Tibial nerve (tissue), 4 donors: ENCODE measurements at regions not wholly inside any gene's neighbourhood (a gene's known extent, or its start where the extent isn't known, plus 50 kb on each side); places are given as distances from the start of the nearest gene placed in this dataset.

Experiments
- DNase-seq, 2 donors: peaks; one replicate each; pipeline ENCODE4 v3.0.0-alpha.2; 2019; ENCODE audit warnings: low spot score in 2 of 2
- H3K27ac ChIP-seq, 4 donors: fragments of 200-600 bp; sonication (generic) in 3 of 4; one replicate each; pipeline ENCODE4 v1.5.1; 2017 to 2019; ENCODE audit warnings: mild to moderate bottlenecking in 1 of 4
- H3K27me3 ChIP-seq, 2 donors: fragments of 200-600 bp; sonication (generic) in 1 of 2; one replicate each; pipeline versions ENCODE4 v1.5.1 to v1.6.0; 2017 to 2019
- H3K36me3 ChIP-seq, 3 donors: fragments of 200-600 bp; sonication (generic); one replicate each; pipeline ENCODE4 v1.5.1; 2018 to 2019
- H3K4me1 ChIP-seq, 4 donors: fragments of 200-600 bp; sonication (generic) in 3 of 4; one replicate each; pipeline ENCODE4 v1.5.1; 2017 to 2019
- H3K4me3 ChIP-seq, 4 donors: fragments of 200-600 bp; sonication (generic) in 3 of 4; one replicate each; pipeline ENCODE4 v1.5.1; 2017 to 2019; ENCODE audit warnings: mild to moderate bottlenecking in 1 of 4, moderate library complexity in 1 of 4
- H3K9me3 ChIP-seq, 4 donors: fragments of 200-600 bp; sonication (generic) in 3 of 4; one replicate each; pipeline ENCODE4 v1.5.1; 2017 to 2019
- EP300 ChIP-seq, 2 donors: sonication (generic); formaldehyde crosslinking; IDR thresholded peaks; one replicate each; pipeline ENCODE4 v1.6.1; 2017; ENCODE audit warnings: antibody characterized with exemption in 2 of 2, mild to moderate bottlenecking in 1 of 2
- POLR2A ChIP-seq, 2 donors: fragments of 450-650 bp; IDR thresholded peaks; one replicate each; pipeline ENCODE4 v1.6.1; 2017; ENCODE audit warnings: antibody characterized with exemption in 2 of 2, mild to moderate bottlenecking in 2 of 2, moderate library complexity in 2 of 2
- WGBS, 2 donors: methylation state at CpG; one replicate each; pipeline ENCODE4 v1.1.5; 2018; 5-methylcytosine and 5-hydroxymethylcytosine counted together
- TF ChIP-seq, protein P1 (sequence below), 5 experiments: fragments of 200-600 bp in 3 of 5; fragments of 450-650 bp in 2 of 5; sonication (generic) in 3 of 5; IDR thresholded peaks; one replicate each; pipeline ENCODE4 v1.5.1; 2016 to 2019; ENCODE audit warnings: antibody characterized with exemption in 5 of 5, mild to moderate bottlenecking in 3 of 5, moderate library complexity in 2 of 5

DNA sequence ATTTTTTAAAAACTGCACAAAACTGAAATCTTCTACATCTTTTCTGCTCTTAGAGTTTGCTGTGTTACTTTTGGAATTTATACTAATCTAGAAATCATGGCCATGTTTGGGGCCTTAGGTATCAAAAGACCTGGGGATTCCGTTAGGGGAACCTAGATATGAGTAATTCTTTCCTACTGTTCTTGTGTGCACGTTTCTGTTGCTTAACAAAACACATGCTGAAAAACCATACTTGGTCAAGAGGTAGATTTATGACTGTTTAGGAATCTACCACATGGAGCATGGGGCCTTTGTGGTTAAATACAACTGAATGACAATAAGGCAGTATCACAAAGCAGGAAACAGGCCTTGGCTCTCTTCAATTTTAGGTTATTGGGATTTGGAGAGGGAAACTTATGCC lies 291.9 kb upstream of the USP25 start:
- no peak for DNase-seq
- Histone ChIP-seq H3K4me1 (peaks cover 0 to 22% (median 7%) of the 10 kb centered on the region in 4 donors), H3K27me3 (no peaks in the 10 kb centered on the region), H3K36me3 (no peaks in the 10 kb centered on the region), H3K4me3 (no peak overlapping the region), H3K9me3 (no peaks in the 10 kb centered on the region), H3K27ac (no peak overlapping the region)
- 33 to 35% methylated on average over 2 of the region's 2 CpGs for WGBS, 2 donors
- TF ChIP-seq POLR2A (IDR thresholded peaks at IDR 0.05), result no peak
- TF ChIP-seq EP300 (IDR thresholded peaks at IDR 0.05), result no peak
- TF ChIP-seq, protein P1, sequence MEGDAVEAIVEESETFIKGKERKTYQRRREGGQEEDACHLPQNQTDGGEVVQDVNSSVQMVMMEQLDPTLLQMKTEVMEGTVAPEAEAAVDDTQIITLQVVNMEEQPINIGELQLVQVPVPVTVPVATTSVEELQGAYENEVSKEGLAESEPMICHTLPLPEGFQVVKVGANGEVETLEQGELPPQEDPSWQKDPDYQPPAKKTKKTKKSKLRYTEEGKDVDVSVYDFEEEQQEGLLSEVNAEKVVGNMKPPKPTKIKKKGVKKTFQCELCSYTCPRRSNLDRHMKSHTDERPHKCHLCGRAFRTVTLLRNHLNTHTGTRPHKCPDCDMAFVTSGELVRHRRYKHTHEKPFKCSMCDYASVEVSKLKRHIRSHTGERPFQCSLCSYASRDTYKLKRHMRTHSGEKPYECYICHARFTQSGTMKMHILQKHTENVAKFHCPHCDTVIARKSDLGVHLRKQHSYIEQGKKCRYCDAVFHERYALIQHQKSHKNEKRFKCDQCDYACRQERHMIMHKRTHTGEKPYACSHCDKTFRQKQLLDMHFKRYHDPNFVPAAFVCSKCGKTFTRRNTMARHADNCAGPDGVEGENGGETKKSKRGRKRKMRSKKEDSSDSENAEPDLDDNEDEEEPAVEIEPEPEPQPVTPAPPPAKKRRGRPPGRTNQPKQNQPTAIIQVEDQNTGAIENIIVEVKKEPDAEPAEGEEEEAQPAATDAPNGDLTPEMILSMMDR (IDR thresholded peaks at IDR 0.05), result no peak

DNA sequence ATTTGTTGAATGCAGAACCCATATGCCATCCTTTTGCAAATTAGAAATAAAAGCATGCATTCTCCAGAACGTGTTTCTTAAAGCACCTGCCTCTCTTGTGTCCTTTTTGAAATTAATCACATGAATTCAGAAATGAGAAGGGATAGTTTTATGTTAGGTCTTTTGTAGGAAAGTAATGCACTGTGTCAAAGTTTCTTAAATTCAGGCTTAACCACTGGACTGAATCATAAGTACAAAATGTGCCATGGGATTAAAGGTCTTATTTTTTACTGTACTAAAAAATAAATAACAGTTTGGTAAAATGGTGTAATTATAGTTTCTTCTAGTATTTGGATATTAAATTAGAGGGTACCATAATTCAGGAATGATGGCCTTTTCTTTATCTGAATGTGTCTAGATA lies 290.1 kb upstream of the USP25 start:
- H3K4me3 ChIP-seq, result no peak overlapping the region
- H3K4me1 ChIP-seq, result peaks cover 0 to 39% (median 20%) of the 10 kb centered on the region in 4 donors
- 42 to 50% methylated on average over 1 of the region's 1 CpG for WGBS, 2 donors

DNA sequence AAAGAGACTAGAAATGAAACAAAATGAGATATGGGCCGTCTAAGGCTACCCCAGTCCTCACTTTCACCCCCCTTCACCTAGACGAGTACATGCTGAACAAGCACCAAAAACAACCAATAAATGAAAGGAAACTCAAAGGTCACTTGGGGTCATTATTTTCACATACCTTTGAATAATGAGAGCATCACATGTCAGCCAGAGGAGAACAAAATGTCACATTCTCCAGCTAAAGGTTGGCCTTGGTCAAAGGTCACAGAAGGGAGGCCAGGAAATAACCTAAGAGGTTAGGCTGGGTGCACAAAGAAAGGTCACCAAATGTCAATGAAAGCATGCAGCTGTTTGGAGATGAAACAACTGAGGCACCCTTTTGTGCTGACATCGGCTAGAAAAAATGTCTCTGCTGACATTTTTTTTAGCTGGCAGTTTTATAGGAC lies 288.7 kb upstream of the USP25 start:
- WGBS, 2 donors, result 12 to 14% methylated on average over 3 of the region's 3 CpGs
- Histone ChIP-seq H3K4me1 (peaks cover 0 to 39% (median 20%) of the 10 kb centered on the region in 4 donors), H3K9me3 (no peaks in the 10 kb centered on the region), H3K36me3 (no peaks in the 10 kb centered on the region), H3K27ac (no peak overlapping the region), H3K27me3 (no peaks in the 10 kb centered on the region), H3K4me3 (no peak overlapping the region)
- no peak for TF ChIP-seq POLR2A (IDR thresholded peaks at IDR 0.05)
- TF ChIP-seq EP300 (IDR thresholded peaks at IDR 0.05), result no peak
- TF ChIP-seq, protein P1 (IDR thresholded peaks at IDR 0.05), result no peak
- no peak for DNase-seq

More for the DNA sequence above, 290.1 kb upstream of the USP25 start:
- TF ChIP-seq POLR2A (IDR thresholded peaks at IDR 0.05) (no peak), EP300 (IDR thresholded peaks at IDR 0.05) (no peak)
- TF ChIP-seq, protein P1 (IDR thresholded peaks at IDR 0.05), result no peak
- Histone ChIP-seq H3K27ac (no peak overlapping the region), H3K36me3 (no peaks in the 10 kb centered on the region), H3K9me3 (no peaks in the 10 kb centered on the region), H3K27me3 (no peaks in the 10 kb centered on the region)
- DNase-seq, result no peak

DNA sequence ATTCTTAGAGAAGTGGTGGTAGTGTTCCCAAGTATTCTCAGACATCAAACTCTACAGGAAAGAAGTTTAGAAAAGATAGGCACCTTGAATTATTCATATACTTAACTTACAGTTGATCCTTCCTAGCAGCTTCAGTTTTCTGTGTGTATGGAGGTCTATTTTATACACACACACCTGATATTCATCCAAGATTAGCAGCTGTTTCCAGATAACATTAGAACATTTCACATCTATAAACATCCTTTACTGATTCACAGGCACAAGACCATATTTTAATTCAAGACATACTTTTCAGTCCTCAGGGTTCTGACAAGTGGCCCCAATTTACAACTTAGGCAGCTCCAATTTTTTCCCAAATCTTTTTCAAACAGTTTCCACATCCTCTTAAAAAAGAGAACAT lies 287.8 kb upstream of the USP25 start:
- Histone ChIP-seq H3K4me3 (no peak overlapping the region), H3K9me3 (no peaks in the 10 kb centered on the region), H3K4me1 (peaks cover 0 to 39% (median 20%) of the 10 kb centered on the region in 4 donors), H3K27ac (no peak overlapping the region), H3K27me3 (no peaks in the 10 kb centered on the region), H3K36me3 (no peaks in the 10 kb centered on the region)
- TF ChIP-seq EP300 (IDR thresholded peaks at IDR 0.05), result no peak
- no peak for TF ChIP-seq POLR2A (IDR thresholded peaks at IDR 0.05)
- DNase-seq, result no peak

DNA sequence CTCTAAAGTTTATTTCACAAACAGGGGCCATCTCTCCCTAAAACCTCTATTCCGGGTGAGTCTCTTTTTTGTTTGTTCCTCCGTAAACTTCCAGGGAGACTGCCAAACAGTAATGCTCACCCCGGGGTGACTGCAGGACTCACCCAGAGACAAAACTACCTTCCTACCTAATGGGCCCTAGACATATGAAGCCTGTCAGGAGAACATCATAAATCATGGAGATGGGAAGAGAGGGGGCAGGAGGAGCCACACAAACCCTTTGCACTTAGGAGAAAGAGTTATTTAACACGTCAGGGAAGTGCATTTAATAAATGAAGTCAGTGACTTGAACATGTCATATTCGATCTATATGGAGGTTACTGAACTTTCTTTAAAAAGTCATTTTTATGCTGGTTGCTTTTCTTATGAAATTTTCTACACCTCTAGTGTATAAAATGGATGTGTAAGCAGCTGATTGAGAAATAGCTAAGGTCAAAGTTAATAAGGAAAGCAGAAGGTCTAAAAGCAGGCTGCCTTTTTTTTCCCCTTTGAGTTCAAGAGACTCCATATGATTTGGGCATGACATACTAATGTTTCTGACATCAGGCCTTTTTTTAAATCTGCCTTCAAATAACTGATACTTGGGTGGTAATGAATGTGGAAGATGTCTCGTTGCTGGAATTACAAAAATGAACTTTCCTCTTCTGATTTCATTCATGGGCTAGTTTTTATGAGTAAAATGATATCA lies 286.9 kb upstream of the USP25 start:
- Histone ChIP-seq H3K36me3 (no peaks in the 10 kb centered on the region), H3K4me3 (no peak overlapping the region), H3K9me3 (no peaks in the 10 kb centered on the region), H3K27me3 (no peaks in the 10 kb centered on the region), H3K4me1 (peaks cover 0 to 39% (median 20%) of the 10 kb centered on the region in 4 donors), H3K27ac (no peak overlapping the region)
- 49 to 55% methylated on average over 6 of the region's 6 CpGs for WGBS, 2 donors
- TF ChIP-seq EP300 (IDR thresholded peaks at IDR 0.05) (no peak), POLR2A (IDR thresholded peaks at IDR 0.05) (no peak)
- TF ChIP-seq, protein P1 (IDR thresholded peaks at IDR 0.05), result no peak
- no peak for DNase-seq
